Activated T-helper 2 cell treated with anti-CD3 and anti-CD28 coated beads, Interferon-gamma antibody, Interleukin-2, Interleukin-4, amounts not matched to agents 10 μg/mL and 5 μg/mL and 100 μg/mL, durations not matched to agents 14 hours and 24 hours and 36 hours (primary cell): ENCODE measurements at regions not wholly inside any gene's neighbourhood (a gene's known extent, or its start where the extent isn't known, plus 50 kb on each side); places are given as distances from the start of the nearest gene placed in this dataset.

ENCODE experiments used
- DNase-seq: peaks from one replicate; pipeline ENCODE4 v3.0.0; 2021; ENCODE audit warnings: low spot score
- H3K27ac Mint-ChIP-seq: one replicate; pipeline ENCODE4 v1.8.0; 2021; ENCODE audit warnings: mixed read lengths
- H3K27me3 Mint-ChIP-seq: one replicate; pipeline ENCODE4 v1.8.0; 2021; ENCODE audit warnings: low read depth, mixed read lengths
- H3K36me3 Mint-ChIP-seq: one replicate; pipeline ENCODE4 v1.8.0; 2021; ENCODE audit warnings: low read depth, mixed read lengths
- H3K4me1 Mint-ChIP-seq: one replicate; pipeline ENCODE4 v1.8.0; 2021; ENCODE audit warnings: low read depth, mixed read lengths
- H3K4me3 Mint-ChIP-seq: one replicate; pipeline ENCODE4 v1.8.0; 2021; ENCODE audit warnings: low read depth, mild to moderate bottlenecking, moderate library complexity, mixed read lengths
- H3K9me3 Mint-ChIP-seq: one replicate; pipeline ENCODE4 v1.8.0; 2021; ENCODE audit warnings: mixed read lengths
- intact Hi-C: fragments of 100-400 bp; cut with micrococcal nuclease; formaldehyde crosslinking; loops from one replicate; pipeline ENCODE4 v1.15.1; 2023

DNA sequence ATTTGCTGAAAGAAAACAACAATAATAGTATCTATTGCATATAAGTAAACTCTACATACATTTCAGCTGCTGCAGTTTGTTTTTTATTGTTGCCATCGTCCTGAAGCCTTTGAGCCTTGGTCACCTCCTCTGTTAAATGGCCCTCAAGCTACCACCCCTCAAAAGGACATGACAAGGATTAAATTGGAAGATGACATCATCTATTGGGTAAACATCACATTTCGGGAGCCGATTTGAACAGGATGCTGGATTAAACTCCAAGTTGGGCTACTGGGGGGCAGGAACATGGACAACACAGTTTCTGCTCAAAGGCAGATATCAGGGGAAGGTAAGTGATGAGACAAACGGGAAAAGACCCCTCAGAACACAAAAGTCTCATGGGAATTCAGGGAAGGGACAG is 92.3 kb upstream of the ATP2B2 start:
- Mint-ChIP-seq H3K36me3 (no peaks in the 10 kb centered on the region), H3K9me3 (no peaks in the 10 kb centered on the region), H3K27ac (no peak overlapping the region), H3K4me1 (peaks cover 7% of the 10 kb centered on the region), H3K27me3 (peaks cover 4% of the 10 kb centered on the region), H3K4me3 (no peak overlapping the region)
- DNase-seq: no peak
- intact Hi-C loops: no loop called here

DNA sequence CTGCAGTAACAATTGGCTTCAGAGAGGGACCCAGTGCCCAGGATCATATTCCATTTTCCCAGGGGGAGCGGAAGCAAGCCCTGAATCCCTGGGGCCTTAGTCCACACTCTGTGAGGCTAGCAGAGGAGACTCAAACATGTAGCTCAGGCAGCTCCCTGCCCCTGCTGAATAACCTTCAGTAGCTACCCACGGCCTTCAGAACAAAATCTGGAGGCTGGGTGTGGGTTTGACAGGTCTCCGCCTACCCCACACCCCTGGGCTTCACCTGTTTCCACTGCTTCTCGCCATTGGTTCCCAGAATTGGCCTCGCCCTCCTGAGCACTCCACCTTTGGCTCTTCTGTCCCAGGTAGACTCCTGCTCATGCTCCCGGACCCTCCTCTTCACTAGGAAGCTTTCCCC is 93.6 kb upstream of the ATP2B2 start:
- intact Hi-C loops: no loop called here
- no peaks in the 10 kb centered on the region for H3K36me3 Mint-ChIP-seq
- H3K27me3 Mint-ChIP-seq: peaks cover 6% of the 10 kb centered on the region

DNA sequence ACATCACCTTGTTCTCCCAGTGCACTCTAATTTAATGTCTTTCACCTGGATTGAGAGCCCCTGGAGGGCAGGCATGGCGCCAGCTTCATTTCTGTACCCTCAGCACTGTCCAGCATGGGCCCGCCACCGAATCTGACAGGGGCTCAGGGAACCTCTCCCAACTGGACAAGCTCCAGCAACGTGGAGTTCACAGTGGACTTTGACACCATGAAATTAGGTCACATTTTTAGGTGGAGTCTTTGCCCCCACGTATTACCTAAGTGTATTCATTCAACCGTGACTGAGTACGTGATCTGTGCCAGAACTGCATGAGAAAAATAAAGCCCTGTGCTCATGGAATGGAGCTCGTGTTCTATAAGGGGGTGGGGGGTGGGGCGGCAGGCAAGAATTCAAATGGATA is 94.1 kb upstream of the ATP2B2 start:
- H3K4me1 Mint-ChIP-seq: peaks cover 24% of the 10 kb centered on the region
- no peaks in the 10 kb centered on the region for H3K9me3 Mint-ChIP-seq
- H3K27ac Mint-ChIP-seq: no peak overlapping the region
- H3K4me3 Mint-ChIP-seq: no peak overlapping the region
- H3K36me3 Mint-ChIP-seq: no peaks in the 10 kb centered on the region
- peaks cover 11% of the 10 kb centered on the region for H3K27me3 Mint-ChIP-seq
- intact Hi-C loops: no loop called here
- no peak for DNase-seq

More for the DNA sequence above, 93.6 kb upstream of the ATP2B2 start:
- peaks cover 20% of the 10 kb centered on the region for H3K4me1 Mint-ChIP-seq
- H3K27ac Mint-ChIP-seq: no peak overlapping the region
- H3K4me3 Mint-ChIP-seq: no peak overlapping the region
- DNase-seq: no peak
- no peaks in the 10 kb centered on the region for H3K9me3 Mint-ChIP-seq

DNA sequence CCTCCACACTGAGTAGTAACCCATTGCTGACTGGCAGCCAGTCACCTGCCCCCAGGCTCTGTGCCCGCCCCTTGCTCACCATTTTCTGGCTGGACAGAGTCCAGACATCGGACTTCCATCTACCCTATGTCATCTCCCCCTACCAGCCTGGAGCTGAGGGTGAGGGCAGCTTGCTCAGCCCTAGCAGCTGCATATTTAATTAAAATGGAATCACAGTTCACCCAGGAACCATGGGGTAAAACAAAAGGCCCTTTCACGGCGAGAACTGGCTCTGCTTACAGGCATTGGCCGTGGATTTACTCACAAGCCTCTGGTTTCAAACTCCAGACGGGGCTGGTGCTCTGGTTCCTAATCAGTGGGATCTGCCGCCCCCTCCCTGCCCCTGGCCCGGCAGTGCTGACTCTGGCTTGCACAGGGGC is 94.9 kb upstream of the ATP2B2 start:
- no peak overlapping the region for H3K27ac Mint-ChIP-seq
- H3K4me3 Mint-ChIP-seq: no peak overlapping the region
- H3K27me3 Mint-ChIP-seq: peaks cover 19% of the 10 kb centered on the region
- H3K9me3 Mint-ChIP-seq: no peaks in the 10 kb centered on the region
- intact Hi-C loops: no loop called here
- H3K36me3 Mint-ChIP-seq: no peaks in the 10 kb centered on the region
- no peak for DNase-seq
- H3K4me1 Mint-ChIP-seq: peaks cover 24% of the 10 kb centered on the region

DNA sequence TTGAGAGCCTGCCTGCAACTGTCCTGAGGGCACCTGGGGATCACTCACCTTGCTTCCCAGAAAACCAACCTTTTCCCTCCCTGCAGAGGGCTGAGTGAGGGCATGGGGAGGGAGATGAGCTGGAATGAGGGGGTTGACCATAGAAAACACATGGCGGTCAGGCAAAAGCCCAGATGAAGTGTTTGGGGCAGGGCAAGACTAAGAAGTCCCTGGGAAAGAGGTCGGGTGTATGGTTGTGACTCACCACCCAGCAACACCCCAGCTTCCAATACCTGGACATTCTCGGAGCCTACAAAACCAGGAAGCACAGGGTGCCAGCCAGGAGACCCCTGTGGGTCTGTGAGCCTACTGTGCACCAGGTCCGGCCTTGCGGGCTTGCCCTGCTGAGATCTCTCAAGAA is 95.3 kb upstream of the ATP2B2 start:
- peaks cover 19% of the 10 kb centered on the region for H3K27me3 Mint-ChIP-seq

DNA sequence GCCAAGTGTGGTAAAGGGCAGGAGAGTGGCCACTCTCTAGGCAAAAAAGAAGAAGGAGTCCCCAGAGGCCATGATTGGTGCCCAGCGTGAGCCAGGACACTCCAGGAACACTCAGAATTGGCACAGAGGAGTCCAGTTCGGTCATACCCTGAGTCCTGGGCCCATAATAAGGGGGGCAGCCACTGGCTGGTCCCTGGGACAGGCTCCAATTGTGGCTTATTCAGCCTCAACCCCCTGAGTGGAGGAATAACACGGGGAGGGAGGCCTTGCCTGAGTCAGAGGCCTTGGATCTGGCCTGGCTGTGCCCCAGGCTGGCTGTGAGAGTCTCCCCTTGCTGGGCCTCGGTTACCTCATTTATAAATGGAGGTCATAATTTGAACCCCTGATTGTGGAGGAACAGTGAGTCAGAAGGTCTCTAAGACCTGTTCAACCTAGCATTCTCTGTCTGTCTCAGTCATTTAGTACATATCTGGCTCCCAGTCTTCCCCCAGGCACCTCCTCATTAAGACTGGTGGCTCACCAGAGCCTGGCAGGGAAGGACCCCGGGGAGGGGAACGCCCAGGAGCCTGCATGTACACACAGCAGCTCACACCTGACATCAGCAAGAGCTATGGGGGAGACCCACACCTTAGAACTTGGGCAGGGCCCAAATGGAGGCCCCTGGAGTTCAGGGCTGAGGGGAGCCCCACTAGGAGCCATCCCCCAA is 95.9 kb upstream of the ATP2B2 start:
- no peak for DNase-seq
- Mint-ChIP-seq H3K4me3 (no peak overlapping the region), H3K27me3 (peaks cover 22% of the 10 kb centered on the region), H3K27ac (no peak overlapping the region), H3K36me3 (no peaks in the 10 kb centered on the region), H3K9me3 (no peaks in the 10 kb centered on the region), H3K4me1 (peaks cover 24% of the 10 kb centered on the region)
- intact Hi-C loops: no loop called here

More for the DNA sequence above, 95.3 kb upstream of the ATP2B2 start:
- Mint-ChIP-seq H3K9me3 (no peaks in the 10 kb centered on the region), H3K4me1 (peaks cover 24% of the 10 kb centered on the region), H3K27ac (no peak overlapping the region), H3K4me3 (no peak overlapping the region), H3K36me3 (no peaks in the 10 kb centered on the region)
- intact Hi-C loops: no loop called here
- DNase-seq: no peak

DNA sequence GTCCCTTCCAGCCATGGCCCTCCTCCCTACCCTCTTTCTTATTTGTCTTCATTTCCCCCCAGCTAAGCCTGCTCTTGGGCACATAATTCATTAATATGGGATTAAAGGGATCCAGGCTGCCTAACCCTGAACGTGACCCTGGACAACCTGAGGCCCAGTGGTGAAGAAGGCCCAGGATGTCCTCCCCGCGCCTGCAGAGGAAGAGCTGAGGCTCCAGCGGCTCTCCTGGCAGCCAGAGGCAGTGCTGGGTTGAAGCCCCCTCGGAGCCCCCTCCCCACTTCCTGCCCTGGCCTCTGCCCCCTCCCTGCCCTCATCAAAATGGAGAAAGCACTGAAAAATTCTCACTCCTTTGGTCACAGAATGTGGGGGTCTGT is 96.5 kb upstream of the ATP2B2 start:
- no peaks in the 10 kb centered on the region for H3K36me3 Mint-ChIP-seq
- no peak overlapping the region for H3K27ac Mint-ChIP-seq
- peaks cover 26% of the 10 kb centered on the region for H3K27me3 Mint-ChIP-seq
- intact Hi-C loops: loop anchor here (2.0 kb wide), 1 partner anchor 53 kb away; no protein-coding TSS in a partner anchor
- H3K4me1 Mint-ChIP-seq: peaks cover 24% of the 10 kb centered on the region
- DNase-seq: no peak
- H3K9me3 Mint-ChIP-seq: no peaks in the 10 kb centered on the region
- H3K4me3 Mint-ChIP-seq: no peak overlapping the region

DNA sequence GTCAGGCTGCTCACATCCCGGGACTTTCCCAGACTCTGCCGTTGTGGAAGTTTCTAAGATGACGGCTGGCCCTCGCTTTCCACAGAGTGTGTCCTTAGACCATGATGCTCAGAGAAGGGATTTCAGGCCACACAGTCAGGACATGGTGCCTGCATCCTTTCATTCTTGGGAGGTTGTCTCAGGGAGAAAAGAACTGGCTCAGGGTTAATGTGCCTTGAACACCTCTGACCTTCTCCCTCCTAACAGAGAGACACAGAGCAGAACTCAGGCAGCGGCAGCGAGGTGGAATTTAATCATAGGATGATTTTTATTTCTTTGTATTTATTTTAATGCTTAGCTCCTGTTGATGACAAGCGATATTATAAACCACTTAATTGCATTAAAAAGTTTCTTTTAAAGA is 96.9 kb upstream of the ATP2B2 start:
- Mint-ChIP-seq H3K4me1 (peaks cover 24% of the 10 kb centered on the region), H3K27ac (no peak overlapping the region), H3K4me3 (no peak overlapping the region), H3K36me3 (no peaks in the 10 kb centered on the region), H3K9me3 (no peaks in the 10 kb centered on the region), H3K27me3 (peaks cover 26% of the 10 kb centered on the region)
- intact Hi-C loops: loop anchor here (2.0 kb wide), 1 partner anchor 53 kb away; no protein-coding TSS in a partner anchor
- no peak for DNase-seq

DNA sequence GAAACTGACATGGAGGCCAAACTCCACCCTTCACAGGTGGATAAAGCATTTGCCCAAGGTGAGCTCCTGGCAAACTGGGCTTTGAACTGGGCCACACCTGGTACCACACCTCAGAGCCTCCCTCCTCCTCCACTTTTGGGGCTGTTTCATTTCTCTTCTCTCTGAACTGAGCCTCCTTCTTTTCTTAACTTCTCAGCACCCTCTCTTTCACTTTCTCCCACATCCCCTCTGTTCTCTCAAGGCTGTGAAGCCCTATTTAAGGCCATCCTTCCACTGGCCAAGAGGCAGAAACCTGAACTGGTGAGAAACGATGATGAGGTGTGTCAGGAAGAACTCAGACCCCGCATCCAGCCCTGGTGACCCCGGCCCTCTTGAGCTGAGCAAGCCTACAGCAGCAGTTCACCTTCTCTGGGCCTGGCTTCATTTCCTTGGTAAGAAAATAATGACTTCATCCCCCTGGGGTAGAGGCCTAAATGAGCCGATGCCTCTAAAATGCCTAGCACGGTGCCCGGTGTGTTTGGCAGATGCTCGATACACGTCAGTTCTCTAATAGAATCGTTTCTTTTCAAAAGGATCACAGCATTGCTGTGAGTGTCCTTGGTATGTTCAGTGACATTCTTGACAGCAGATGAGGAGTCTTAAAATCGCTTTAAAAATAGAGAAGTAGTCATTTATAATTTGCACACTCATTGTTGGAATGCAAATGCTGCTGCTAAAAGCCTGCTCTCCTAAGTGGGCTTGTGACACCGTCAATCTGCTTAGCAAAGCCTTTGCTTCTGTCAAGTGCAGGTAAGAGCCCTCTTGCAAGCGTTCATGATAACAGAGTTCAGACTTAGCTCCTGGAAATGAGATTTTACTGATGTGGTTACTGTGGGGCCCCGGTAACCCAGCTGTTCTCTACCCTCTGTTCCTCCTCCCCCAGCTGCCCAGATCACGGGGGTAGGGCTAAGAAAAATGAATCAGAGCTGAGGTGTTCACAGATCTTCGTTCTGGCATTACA is 97.7 kb upstream of the ATP2B2 start:
- intact Hi-C loops: loop anchor here (1.0 to 2.0 kb wide), 2 partner anchors 51 to 54 kb away; no protein-coding TSS in a partner anchor
- no peaks in the 10 kb centered on the region for H3K9me3 Mint-ChIP-seq
- peak; percentile 59 for DNase-seq
- H3K4me1 Mint-ChIP-seq: peaks cover 24% of the 10 kb centered on the region
- H3K4me3 Mint-ChIP-seq: peak overlapping the region; percentile 23
- H3K27ac Mint-ChIP-seq: peak overlapping the region; percentile 1
- no peaks in the 10 kb centered on the region for H3K36me3 Mint-ChIP-seq
- peaks cover 22% of the 10 kb centered on the region for H3K27me3 Mint-ChIP-seq

DNA sequence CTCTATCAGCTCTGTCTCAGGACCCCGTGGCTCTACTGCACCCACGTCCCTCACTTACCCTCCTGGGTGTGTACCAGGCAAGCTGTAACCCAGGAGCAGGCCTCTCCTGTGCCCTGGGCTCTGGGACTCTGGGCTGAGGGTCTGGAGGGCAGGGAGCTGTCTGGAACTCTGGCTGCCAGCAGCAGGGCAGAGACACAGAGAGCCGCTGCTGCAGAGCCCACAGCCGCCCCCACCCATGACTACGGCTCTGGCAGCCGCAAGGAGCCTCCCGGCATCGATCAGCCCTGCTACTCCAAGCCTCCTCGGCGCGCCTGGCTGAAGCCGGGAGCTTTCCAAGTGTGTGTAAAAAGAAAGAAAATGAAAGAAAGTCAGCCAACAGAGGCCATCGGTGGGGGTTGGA is 103.7 kb upstream of the ATP2B2 start:
- intact Hi-C loops: no loop called here
- DNase-seq: no peak
- Mint-ChIP-seq H3K4me3 (no peak overlapping the region), H3K36me3 (no peaks in the 10 kb centered on the region), H3K27me3 (peaks cover 20% of the 10 kb centered on the region), H3K27ac (no peak overlapping the region), H3K9me3 (peaks cover 22% of the 10 kb centered on the region), H3K4me1 (peaks cover 3% of the 10 kb centered on the region)

DNA sequence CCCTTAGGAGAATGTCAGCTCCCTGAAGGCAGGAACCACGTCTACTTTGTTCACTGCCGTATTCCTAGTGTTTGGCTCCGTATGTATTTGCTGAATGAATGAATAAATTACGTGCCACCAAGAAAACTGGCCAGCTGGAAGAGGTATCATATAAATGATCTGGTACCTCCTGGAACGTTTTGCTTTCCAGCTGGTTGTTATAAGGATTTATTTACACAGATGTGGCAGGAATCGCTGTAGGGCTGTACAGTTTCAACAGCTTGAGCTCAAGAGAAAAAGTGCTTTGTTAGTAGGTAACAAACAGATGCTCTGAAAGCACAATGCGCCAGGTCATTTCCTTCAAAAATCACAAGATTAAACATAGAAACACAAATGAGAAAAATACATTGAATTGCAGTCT is 108.8 kb upstream of the ATP2B2 start:
- Mint-ChIP-seq H3K27ac (no peak overlapping the region), H3K4me3 (no peak overlapping the region)
- intact Hi-C loops: no loop called here

DNA sequence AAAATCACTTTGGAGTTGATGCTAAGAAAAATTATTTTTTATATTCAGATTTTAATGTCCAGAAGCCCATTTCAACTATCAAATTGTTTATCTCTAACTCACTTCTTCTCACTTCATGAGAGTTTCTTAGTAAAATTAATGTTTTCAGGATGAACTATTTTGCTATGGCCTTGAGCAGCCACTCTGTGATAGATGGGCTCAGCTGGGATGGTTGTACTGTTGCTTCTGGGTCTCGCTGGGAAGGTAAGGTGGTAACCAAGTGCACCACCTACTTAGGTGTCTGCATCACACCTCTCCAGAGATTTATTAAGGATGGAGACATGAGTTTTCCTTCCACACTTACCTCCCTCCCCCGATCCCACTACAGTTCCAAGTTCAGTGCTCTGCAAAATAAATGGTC is 110.3 kb upstream of the ATP2B2 start:
- Mint-ChIP-seq H3K27me3 (peaks cover 4% of the 10 kb centered on the region), H3K27ac (no peak overlapping the region), H3K4me3 (no peak overlapping the region), H3K4me1 (no peaks in the 10 kb centered on the region), H3K9me3 (peaks cover 22% of the 10 kb centered on the region), H3K36me3 (no peaks in the 10 kb centered on the region)
- intact Hi-C loops: no loop called here
- no peak for DNase-seq

More for the DNA sequence above, 108.8 kb upstream of the ATP2B2 start:
- H3K36me3 Mint-ChIP-seq: no peaks in the 10 kb centered on the region
- H3K9me3 Mint-ChIP-seq: peaks cover 22% of the 10 kb centered on the region
- H3K27me3 Mint-ChIP-seq: peaks cover 4% of the 10 kb centered on the region
- no peak for DNase-seq
- no peaks in the 10 kb centered on the region for H3K4me1 Mint-ChIP-seq

DNA sequence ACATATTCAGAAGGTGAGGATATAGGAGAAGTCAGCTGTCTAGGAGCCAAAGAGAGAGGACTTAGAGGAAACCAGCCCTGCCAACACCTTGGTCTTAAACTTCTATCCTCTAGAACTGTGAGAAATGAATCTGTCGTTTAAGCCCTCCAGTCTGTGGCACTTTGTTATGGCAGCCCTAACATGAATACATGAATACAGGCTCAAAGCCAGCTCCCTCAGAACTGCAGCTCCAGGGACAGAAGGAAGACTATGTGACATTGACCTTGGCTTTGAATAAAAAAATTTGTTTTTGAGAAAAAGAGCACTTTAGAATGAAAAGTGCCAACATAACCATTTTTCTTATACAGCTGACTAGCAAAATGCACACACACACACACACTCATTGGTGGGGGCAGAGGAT is 110.9 kb upstream of the ATP2B2 start:
- Mint-ChIP-seq H3K4me1 (no peaks in the 10 kb centered on the region), H3K4me3 (no peak overlapping the region), H3K27ac (no peak overlapping the region), H3K9me3 (peaks cover 22% of the 10 kb centered on the region), H3K36me3 (no peaks in the 10 kb centered on the region), H3K27me3 (peaks cover 4% of the 10 kb centered on the region)
- intact Hi-C loops: no loop called here
- no peak for DNase-seq
